Caco-2 (cell line): ENCODE measurements at regions not wholly inside any gene's neighbourhood (a gene's known extent, or its start where the extent isn't known, plus 50 kb on each side); places are given as distances from the start of the nearest gene placed in this dataset.

Source experiments
- BruUV-seq: library from RNA; stranded (reverse); fragments of 400-500 nt; replicated peaks from 2 replicates; lab custom pipeline; 2021; lab: Mats Ljungman, UMichigan
- CTCF ChIA-PET: fragments of 300-600 bp; sonication (Branson Sonifier 250); formaldehyde crosslinking; loops from one replicate; lab custom pipeline; 2022; ENCODE audit warnings: antibody characterized with exemption; lab: Charles Lee
- POLR2A ChIA-PET: fragments of 300-600 bp; sonication (Branson Sonifier 250); formaldehyde crosslinking; loops from one replicate; lab custom pipeline; 2022; ENCODE audit warnings: antibody characterized with exemption; lab: Charles Lee
- DNase-seq, 2 experiments: peaks; one replicate each; pipeline versions ENCODE4 v3.0.0 to v3.0.0-alpha.2; 2020 to 2022
- H3K27me3 ChIP-seq: replicated peaks from 2 replicates; pipeline ENCODE4 v1.6.0; 2011; ENCODE audit warnings: low read length; ENCODE audit not compliant: control insufficient read depth, insufficient read depth
- H3K36me3 ChIP-seq: 2 replicates; pipeline ENCODE4 v1.5.1; 2011; ENCODE audit warnings: low read length; ENCODE audit not compliant: control insufficient read depth, insufficient read depth
- H3K4me1 ChIP-seq: fragments of 250-450 bp; sonication (Bioruptor Pico); 2 replicates; pipeline ENCODE4 v1.5.1; 2020; ENCODE audit warnings: mild to moderate bottlenecking
- H3K4me3 ChIP-seq: 2 replicates; pipeline ENCODE4 v1.5.1; 2011; ENCODE audit warnings: low read depth, mild to moderate bottlenecking, control low read depth, low read length
- H3K9me3 ChIP-seq: fragments of 250-450 bp; sonication (Bioruptor Pico); 2 replicates; pipeline ENCODE4 v1.5.1; 2020; ENCODE audit warnings: mild to moderate bottlenecking, moderate library complexity
- H3K27ac Mint-ChIP-seq: one replicate; pipeline ENCODE4 v1.8.0; 2022; ENCODE audit warnings: mixed read lengths; ENCODE audit not compliant: unreplicated experiment
- H3K27me3 Mint-ChIP-seq: one replicate; pipeline ENCODE4 v1.8.0; 2022; ENCODE audit warnings: mixed read lengths; ENCODE audit not compliant: insufficient read depth, unreplicated experiment
- H3K36me3 Mint-ChIP-seq: one replicate; pipeline ENCODE4 v1.8.0; 2022; ENCODE audit warnings: mild to moderate bottlenecking, mixed read lengths; ENCODE audit not compliant: insufficient read depth, unreplicated experiment
- H3K4me1 Mint-ChIP-seq: one replicate; pipeline ENCODE4 v1.8.0; 2022; ENCODE audit warnings: low read depth, mixed read lengths; ENCODE audit not compliant: unreplicated experiment
- H3K4me3 Mint-ChIP-seq: one replicate; pipeline ENCODE4 v1.8.0; 2022; ENCODE audit warnings: mild to moderate bottlenecking, moderate library complexity, mixed read lengths; ENCODE audit not compliant: unreplicated experiment
- H3K9me3 Mint-ChIP-seq: one replicate; pipeline ENCODE4 v1.8.0; 2022; ENCODE audit warnings: mixed read lengths; ENCODE audit not compliant: unreplicated experiment
- intact Hi-C: fragments of 100-400 bp; cut with micrococcal nuclease; formaldehyde crosslinking; loops from one replicate; pipeline ENCODE4 v1.10.0; 2022; ENCODE audit not compliant: unreplicated experiment
- TF ChIP-seq, protein P1 (sequence below), 2 experiments: fragments of 200-600 bp in 1 of 2; IDR thresholded peaks; 1 replicate in 1 of 2; 2 replicates in 1 of 2; pipeline versions ENCODE4 v1.5.1 to v1.8.0; 2011 to 2022; ENCODE audit warnings: antibody characterized with exemption in 1 of 2, control low read depth in 1 of 2, inconsistent platforms in 1 of 2, low read depth in 1 of 2, low read length in 1 of 2, mild to moderate bottlenecking in 1 of 2, moderate library complexity in 1 of 2; ENCODE audit not compliant: insufficient read depth in 1 of 2, severe bottlenecking in 1 of 2, unreplicated experiment in 1 of 2

- BruUV-seq, result no TSS peak
- intact Hi-C loops, result no loop called here
- TF ChIP-seq, protein P1, sequence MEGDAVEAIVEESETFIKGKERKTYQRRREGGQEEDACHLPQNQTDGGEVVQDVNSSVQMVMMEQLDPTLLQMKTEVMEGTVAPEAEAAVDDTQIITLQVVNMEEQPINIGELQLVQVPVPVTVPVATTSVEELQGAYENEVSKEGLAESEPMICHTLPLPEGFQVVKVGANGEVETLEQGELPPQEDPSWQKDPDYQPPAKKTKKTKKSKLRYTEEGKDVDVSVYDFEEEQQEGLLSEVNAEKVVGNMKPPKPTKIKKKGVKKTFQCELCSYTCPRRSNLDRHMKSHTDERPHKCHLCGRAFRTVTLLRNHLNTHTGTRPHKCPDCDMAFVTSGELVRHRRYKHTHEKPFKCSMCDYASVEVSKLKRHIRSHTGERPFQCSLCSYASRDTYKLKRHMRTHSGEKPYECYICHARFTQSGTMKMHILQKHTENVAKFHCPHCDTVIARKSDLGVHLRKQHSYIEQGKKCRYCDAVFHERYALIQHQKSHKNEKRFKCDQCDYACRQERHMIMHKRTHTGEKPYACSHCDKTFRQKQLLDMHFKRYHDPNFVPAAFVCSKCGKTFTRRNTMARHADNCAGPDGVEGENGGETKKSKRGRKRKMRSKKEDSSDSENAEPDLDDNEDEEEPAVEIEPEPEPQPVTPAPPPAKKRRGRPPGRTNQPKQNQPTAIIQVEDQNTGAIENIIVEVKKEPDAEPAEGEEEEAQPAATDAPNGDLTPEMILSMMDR (IDR thresholded peaks at IDR 0.05; ENCODE audit: insufficient read depth in 1 of 2, low read depth in 1 of 2, low read length in 1 of 2, severe bottlenecking in 1 of 2, unreplicated experiment in 1 of 2), result no peak
Measured at GRCh38 chr2:126831234-126832005, 67.3 kb upstream of the TEX51 start.

GRCh38 chr2:126832014-126832413 lies 66.7 kb upstream of the TEX51 start:
- H3K4me3 Mint-ChIP-seq, result no peak overlapping the region
- no peaks in the 10 kb centered on the region for H3K36me3 Mint-ChIP-seq
- peaks cover 3% of the 10 kb centered on the region; the same call in 1 of the 2 replicates for H3K9me3 ChIP-seq
- DNase-seq, result no peak
- H3K4me1 ChIP-seq, result no peaks in the 10 kb centered on the region
- no peaks in the 10 kb centered on the region for H3K4me1 Mint-ChIP-seq
- H3K27me3 Mint-ChIP-seq, result peaks cover 14% of the 10 kb centered on the region
- H3K27me3 ChIP-seq, result no peaks in the 10 kb centered on the region
- H3K4me3 ChIP-seq, result no peak overlapping the region
- POLR2A ChIA-PET, result no interaction called here
- intact Hi-C loops, result no loop called here
- BruUV-seq, result no TSS peak
- CTCF ChIA-PET, result no interaction called here
- no peaks in the 10 kb centered on the region for H3K36me3 ChIP-seq
- H3K27ac Mint-ChIP-seq, result no peak overlapping the region
- H3K9me3 Mint-ChIP-seq, result no peaks in the 10 kb centered on the region
- TF ChIP-seq, protein P1 (IDR thresholded peaks at IDR 0.05; ENCODE audit: insufficient read depth in 1 of 2, low read depth in 1 of 2, low read length in 1 of 2, severe bottlenecking in 1 of 2, unreplicated experiment in 1 of 2), result no peak

More at GRCh38 chr2:126831234-126832005, 67.3 kb upstream of the TEX51 start:
- no peaks in the 10 kb centered on the region for H3K27me3 ChIP-seq
- no peaks in the 10 kb centered on the region for H3K36me3 ChIP-seq
- DNase-seq, result no peak
- no peaks in the 10 kb centered on the region for H3K4me1 ChIP-seq
- peaks cover 3% of the 10 kb centered on the region; the same call in 1 of the 2 replicates for H3K9me3 ChIP-seq
- H3K27me3 Mint-ChIP-seq, result peaks cover 14% of the 10 kb centered on the region
- no peaks in the 10 kb centered on the region for H3K9me3 Mint-ChIP-seq
- ChIA-PET CTCF (no interaction called here), POLR2A (no interaction called here)
- H3K27ac Mint-ChIP-seq, result no peak overlapping the region
- no peaks in the 10 kb centered on the region for H3K36me3 Mint-ChIP-seq
- H3K4me3 Mint-ChIP-seq, result no peak overlapping the region
- no peaks in the 10 kb centered on the region for H3K4me1 Mint-ChIP-seq
- H3K4me3 ChIP-seq, result no peak overlapping the region

DNA sequence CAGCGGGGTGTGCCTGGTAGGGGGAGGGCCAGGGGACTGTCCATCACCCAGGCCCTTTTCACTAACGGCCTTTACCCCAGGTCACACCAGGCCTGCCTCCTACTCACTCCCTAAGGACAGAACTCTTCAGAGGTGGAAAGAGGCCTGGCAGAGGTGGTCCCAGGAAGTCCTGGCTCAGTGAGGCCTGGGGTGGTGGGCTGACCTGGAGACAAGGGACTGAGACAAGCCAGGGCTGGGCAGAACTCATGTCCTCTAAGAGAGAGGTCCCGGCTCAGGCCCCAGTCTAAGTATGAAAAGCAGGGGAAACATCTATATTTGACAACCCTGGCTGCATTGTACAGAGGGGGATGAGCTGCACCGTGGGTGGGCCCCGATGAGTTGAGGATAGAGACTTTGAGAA lies 65.9 kb upstream of the TEX51 start:
- POLR2A ChIA-PET, result no interaction called here
- Mint-ChIP-seq H3K4me1 (no peaks in the 10 kb centered on the region), H3K9me3 (no peaks in the 10 kb centered on the region), H3K36me3 (no peaks in the 10 kb centered on the region), H3K27ac (no peak overlapping the region), H3K4me3 (no peak overlapping the region), H3K27me3 (peaks cover 14% of the 10 kb centered on the region)
- Histone ChIP-seq H3K4me1 (no peaks in the 10 kb centered on the region), H3K36me3 (no peaks in the 10 kb centered on the region), H3K27me3 (no peaks in the 10 kb centered on the region), H3K4me3 (no peak overlapping the region), H3K9me3 (peaks cover 3% of the 10 kb centered on the region; the same call in 1 of the 2 replicates)
- TF ChIP-seq, protein P1 (IDR thresholded peaks at IDR 0.05; ENCODE audit: insufficient read depth in 1 of 2, low read depth in 1 of 2, low read length in 1 of 2, severe bottlenecking in 1 of 2, unreplicated experiment in 1 of 2), result no peak
- DNase-seq, result no peak
- CTCF ChIA-PET, result no interaction called here
- BruUV-seq, result no TSS peak
- intact Hi-C loops, result no loop called here
